ENCODE measurements at regions not wholly inside any gene's neighbourhood (a gene's known extent, or its start where the extent isn't known, plus 50 kb on each side); places are given as distances from the start of the nearest gene placed in this dataset.

DNA sequence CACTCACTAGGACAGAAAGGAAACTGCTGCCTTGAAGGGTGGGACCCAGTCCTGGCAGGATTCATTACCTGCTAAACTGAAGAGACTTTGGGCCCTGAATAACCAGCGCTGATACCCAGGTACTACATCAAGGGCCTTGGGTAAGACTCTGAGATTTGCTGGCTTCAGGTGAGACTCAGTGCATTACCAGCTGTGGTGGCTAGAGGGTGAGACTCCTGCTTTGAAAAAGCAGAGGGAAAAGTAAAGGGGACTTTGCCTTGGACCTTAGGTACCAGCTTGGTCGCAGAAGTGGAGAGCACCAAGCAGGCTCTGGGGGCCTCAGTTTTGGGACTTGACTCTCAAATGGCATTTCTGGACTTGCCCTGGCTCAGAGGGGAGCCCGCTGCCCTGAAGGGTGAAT is 673.3 kb downstream of the NXPH1 start:
- TF ChIP-seq, protein P1, sequence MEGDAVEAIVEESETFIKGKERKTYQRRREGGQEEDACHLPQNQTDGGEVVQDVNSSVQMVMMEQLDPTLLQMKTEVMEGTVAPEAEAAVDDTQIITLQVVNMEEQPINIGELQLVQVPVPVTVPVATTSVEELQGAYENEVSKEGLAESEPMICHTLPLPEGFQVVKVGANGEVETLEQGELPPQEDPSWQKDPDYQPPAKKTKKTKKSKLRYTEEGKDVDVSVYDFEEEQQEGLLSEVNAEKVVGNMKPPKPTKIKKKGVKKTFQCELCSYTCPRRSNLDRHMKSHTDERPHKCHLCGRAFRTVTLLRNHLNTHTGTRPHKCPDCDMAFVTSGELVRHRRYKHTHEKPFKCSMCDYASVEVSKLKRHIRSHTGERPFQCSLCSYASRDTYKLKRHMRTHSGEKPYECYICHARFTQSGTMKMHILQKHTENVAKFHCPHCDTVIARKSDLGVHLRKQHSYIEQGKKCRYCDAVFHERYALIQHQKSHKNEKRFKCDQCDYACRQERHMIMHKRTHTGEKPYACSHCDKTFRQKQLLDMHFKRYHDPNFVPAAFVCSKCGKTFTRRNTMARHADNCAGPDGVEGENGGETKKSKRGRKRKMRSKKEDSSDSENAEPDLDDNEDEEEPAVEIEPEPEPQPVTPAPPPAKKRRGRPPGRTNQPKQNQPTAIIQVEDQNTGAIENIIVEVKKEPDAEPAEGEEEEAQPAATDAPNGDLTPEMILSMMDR (IDR thresholded peaks at IDR 0.05; ENCODE audit: unreplicated experiment in 3 of 3): no peak
- H3K9me3 Mint-ChIP-seq: peaks cover 17% of the 10 kb centered on the region
- H3K36me3 Mint-ChIP-seq (ENCODE audit: low read depth): no peaks in the 10 kb centered on the region
- no peaks in the 10 kb centered on the region for H3K27me3 Mint-ChIP-seq (ENCODE audit: low read depth)
- no peak overlapping the region for H3K4me3 Mint-ChIP-seq
- H3K27ac Mint-ChIP-seq: no peak overlapping the region
- H3K4me1 Mint-ChIP-seq: no peaks in the 10 kb centered on the region

DNA sequence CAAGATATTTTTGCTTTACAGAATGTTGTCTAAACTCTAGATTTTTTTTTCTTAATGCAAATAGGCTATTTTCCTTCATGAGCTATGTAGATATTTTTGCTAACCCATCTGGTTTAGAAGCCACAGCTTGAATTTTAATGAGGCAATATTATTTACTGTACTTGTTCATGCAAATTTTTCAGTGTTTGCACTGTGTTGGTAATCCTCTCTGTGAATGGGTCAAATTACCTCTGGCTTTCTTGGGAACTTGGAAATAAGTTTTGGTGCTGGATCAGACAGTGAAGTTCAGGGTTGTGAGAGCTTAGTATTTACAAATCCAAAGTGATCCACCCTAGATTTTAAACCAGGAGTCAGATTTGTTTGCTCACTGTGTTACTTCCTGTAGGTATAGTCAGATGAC is 686.9 kb downstream of the NXPH1 start:
- Mint-ChIP-seq H3K4me3 (no peak overlapping the region), H3K27ac (no peak overlapping the region), H3K36me3 (ENCODE audit: low read depth) (no peaks in the 10 kb centered on the region), H3K27me3 (ENCODE audit: low read depth) (no peaks in the 10 kb centered on the region), H3K9me3 (no peaks in the 10 kb centered on the region), H3K4me1 (no peaks in the 10 kb centered on the region)
- TF ChIP-seq, protein P1 (IDR thresholded peaks at IDR 0.05; ENCODE audit: unreplicated experiment in 3 of 3): no peak

DNA sequence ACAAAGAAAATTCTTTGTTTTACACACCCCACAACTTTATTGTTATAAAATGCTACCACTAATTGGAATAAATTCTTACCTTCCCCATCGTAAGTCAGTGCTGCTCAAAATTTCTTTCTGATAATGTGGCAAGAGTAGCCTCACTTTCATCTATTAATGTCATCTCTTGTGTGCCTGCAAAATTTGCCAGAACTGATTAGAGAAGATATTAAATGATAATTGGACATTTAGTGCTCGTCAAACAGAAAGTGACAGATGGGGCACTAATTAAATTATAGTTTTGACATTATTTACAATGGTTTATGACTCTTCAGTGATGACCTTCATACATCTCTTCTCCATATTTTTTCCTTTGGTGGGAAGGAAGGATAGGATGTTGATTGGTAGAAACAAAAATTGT is 690.9 kb downstream of the NXPH1 start:
- TF ChIP-seq, protein P1 (IDR thresholded peaks at IDR 0.05; ENCODE audit: unreplicated experiment in 3 of 3): no peak
- Mint-ChIP-seq H3K4me1 (no peaks in the 10 kb centered on the region), H3K36me3 (ENCODE audit: low read depth) (no peaks in the 10 kb centered on the region), H3K9me3 (no peaks in the 10 kb centered on the region), H3K4me3 (no peak overlapping the region), H3K27me3 (ENCODE audit: low read depth) (no peaks in the 10 kb centered on the region), H3K27ac (no peak overlapping the region)

DNA sequence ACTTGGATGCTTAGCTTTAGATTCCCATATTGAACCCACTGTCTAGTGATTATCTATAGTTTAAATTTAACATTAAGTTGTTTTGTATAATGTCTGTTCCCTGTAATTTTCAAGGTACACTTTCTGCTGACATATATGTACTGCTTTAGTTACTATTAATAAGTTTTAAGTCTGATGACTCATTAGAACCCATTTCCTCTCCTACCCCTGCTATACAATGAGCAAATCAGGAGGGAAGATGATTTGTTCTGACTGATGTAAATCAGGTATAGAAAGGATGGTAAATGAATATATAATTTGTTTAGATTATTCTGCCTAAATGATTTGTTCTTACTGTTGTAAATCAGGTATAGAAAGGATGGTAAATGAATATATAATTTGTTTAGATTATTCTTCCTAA is 691.8 kb downstream of the NXPH1 start:
- Mint-ChIP-seq H3K36me3 (ENCODE audit: low read depth) (no peaks in the 10 kb centered on the region), H3K4me1 (no peaks in the 10 kb centered on the region), H3K9me3 (no peaks in the 10 kb centered on the region), H3K4me3 (no peak overlapping the region), H3K27ac (no peak overlapping the region), H3K27me3 (ENCODE audit: low read depth) (no peaks in the 10 kb centered on the region)
- TF ChIP-seq, protein P1 (IDR thresholded peaks at IDR 0.05; ENCODE audit: unreplicated experiment in 3 of 3): no peak

DNA sequence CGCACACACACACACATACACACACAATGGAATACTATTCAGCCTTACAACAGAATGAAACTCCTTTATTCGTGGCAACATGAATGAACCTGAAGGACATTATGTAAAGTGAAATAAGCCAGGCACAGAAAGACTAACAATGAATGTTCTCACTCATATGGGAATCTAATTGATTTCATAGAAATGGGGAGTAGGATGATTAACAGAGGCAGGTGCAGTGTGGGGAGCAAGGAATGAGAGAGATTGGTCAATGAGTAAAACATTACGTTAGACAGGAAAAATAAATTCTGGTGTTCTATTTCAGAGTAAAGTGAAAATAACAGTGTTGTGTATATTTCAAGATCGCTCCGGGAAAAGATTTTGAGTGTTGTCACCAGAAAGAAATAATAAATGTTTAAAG is 694.5 kb downstream of the NXPH1 start:
- H3K27ac Mint-ChIP-seq: no peak overlapping the region
- peaks cover 3% of the 10 kb centered on the region for H3K9me3 Mint-ChIP-seq
- no peaks in the 10 kb centered on the region for H3K4me1 Mint-ChIP-seq
- TF ChIP-seq, protein P1 (IDR thresholded peaks at IDR 0.05; ENCODE audit: unreplicated experiment in 3 of 3): no peak
- H3K4me3 Mint-ChIP-seq: no peak overlapping the region
- no peaks in the 10 kb centered on the region for H3K27me3 Mint-ChIP-seq (ENCODE audit: low read depth)
- no peaks in the 10 kb centered on the region for H3K36me3 Mint-ChIP-seq (ENCODE audit: low read depth)

DNA sequence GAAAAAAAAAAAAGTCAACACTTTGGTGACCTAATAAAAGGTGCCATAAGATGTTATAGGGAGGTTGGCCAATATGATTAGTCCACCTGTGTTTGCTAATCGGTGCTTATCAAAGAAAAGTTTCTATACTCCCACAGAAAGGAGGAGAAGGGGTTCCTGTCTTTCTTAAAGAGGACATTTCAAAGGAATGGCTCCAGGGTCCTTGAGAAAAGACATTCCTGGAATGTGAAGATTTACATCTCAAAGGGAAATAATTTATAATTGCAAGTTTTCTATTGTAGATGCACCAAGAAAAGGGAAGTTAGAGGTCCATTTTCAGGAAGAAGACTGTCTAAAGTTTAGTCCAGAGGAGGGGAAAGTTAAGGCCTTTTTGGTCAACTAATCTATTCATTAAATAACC is 715.3 kb downstream of the NXPH1 start:
- Mint-ChIP-seq H3K9me3 (no peaks in the 10 kb centered on the region), H3K36me3 (ENCODE audit: low read depth) (no peaks in the 10 kb centered on the region), H3K27ac (no peak overlapping the region), H3K4me1 (no peaks in the 10 kb centered on the region), H3K4me3 (no peak overlapping the region), H3K27me3 (ENCODE audit: low read depth) (no peaks in the 10 kb centered on the region)
- TF ChIP-seq, protein P1 (IDR thresholded peaks at IDR 0.05; ENCODE audit: unreplicated experiment in 3 of 3): no peak
